ENCODE measurements at regions not wholly inside any gene's neighbourhood (a gene's known extent, or its start where the extent isn't known, plus 50 kb on each side); places are given as distances from the start of the nearest gene placed in this dataset.

GRCh38 chr5:158552241-158552640, 547.5 kb downstream of the EBF1 start:
- no peak for DNase-seq

DNA sequence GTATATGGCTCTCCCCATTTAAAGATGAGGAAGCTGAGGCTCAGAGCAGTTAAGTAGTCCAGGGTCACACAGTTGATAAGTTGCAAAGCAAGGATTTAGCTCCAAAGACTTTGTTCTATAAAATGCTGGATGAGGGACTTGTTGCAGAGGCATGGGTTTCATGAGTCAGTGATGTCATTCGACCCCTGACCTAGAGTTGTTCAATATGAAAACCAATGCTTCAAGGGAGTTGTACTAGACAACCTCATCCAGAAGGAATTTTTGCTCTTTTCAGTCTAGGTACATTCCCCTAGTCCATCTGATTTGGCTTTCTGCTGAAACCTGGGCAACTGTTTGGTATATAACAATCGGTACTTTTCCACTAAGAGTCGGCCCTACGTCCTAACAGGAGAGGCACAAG, 550.4 kb downstream of the EBF1 start:
- DNase-seq = no peak

- no peak for DNase-seq
Observed at GRCh38 chr5:158546748-158547147, 553.0 kb downstream of the EBF1 start.

GRCh38 chr5:158545949-158546530, 553.7 kb downstream of the EBF1 start:
- no peak for DNase-seq

- DNase-seq = no peak
Observed at GRCh38 chr5:158544388-158545339, 555.1 kb downstream of the EBF1 start.

DNA sequence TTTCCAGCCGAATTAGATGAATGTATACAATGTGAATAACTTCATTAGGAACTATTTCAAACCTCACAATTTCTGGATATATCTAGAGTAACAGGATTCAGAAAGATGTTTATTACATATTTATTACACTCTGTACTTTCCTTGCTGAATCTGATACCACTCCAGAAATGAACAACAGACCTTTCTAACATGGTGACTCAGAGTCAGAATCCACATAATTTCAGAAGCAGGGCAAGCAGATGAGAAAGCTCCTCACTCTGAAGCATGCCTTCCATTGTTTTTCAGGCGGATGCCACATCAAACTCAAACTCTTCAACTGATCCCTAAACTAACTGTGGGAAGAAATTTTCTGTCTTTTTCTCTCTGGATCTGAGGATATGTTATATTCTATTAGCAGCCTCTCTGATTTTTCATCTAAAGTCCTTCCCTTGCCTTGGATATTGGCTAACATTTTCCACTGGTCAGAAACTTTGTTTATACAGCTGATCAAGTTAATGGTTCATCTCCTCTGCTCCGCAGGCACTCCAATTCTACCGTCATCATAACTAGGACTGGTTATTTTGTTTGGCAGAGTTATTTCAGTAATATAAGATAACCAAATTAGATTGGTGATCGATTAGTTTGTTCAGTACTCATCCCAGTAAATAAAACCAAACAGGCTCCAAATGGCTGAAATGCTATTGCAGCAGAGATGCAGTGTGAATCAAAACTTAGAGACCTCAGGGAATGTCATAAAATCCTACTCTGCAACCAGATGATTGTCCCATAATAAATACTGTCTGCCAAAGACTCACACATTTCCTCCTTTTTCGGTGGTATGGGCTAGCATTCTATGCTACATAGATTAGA, 556.0 kb downstream of the EBF1 start:
- no peak for DNase-seq

DNA sequence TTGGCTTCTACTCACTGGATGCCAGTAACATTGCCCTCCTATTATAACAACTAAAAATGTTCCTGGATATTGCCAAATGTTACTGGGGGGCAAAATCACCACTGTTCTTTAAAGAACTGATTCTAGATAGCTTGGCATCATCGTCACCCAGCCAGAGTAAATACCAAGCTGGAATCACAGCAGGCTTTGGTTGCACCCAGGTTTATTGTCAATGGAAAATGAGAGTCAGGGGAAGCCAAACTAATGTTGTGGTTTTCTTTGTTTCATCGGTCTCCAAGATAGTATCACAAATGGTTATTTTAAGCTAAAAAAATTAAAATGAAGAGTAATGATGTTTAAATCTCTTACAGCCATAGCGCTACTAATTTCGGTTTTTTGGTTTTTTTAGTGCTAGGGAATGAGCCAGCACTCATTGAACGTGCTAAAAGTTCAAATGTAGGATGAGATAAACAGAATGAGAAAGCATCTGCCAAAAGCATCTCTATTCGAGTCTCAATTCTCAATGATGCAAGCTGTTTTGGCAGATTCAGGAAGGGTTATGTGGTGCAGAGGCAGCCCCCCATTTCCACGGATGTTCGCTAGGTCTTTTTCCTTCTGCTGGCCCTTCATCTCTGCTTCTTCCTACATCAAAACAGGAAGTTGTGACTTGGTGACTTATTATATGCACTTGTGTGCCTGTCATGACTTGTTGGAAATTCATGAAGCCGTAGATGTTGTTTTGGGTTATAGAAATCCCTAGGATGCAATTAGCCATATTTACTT, 558.0 kb downstream of the EBF1 start:
- no peak for DNase-seq

DNA sequence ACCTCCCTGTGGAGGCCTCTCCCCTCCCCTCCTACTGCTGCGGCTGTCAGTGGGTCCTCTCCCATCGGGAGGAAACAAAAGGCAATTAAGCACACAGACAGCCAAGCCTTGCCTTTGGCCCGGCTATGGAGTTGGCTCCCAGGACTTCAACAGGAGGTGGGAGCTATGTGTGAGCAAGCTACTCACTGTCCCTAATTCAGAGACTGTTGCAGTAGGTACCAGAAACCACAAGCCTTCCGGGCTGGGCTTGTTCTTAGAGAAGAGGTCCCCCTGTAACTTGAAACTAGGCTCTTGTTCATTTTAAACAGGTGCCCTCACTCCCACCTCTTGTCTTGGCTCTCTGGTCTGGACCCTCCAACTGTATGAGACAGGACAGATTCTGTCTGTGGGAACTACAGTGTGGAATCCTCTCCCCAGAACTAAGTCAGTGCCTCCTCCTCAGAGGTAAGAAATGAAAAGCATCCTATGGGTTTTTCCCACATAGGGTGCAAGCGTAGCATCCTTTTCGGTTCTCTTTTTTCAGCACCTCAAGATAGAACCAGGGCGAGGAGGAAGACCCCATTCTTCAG, 561.1 kb downstream of the EBF1 start:
- DNase-seq = no peak

DNA sequence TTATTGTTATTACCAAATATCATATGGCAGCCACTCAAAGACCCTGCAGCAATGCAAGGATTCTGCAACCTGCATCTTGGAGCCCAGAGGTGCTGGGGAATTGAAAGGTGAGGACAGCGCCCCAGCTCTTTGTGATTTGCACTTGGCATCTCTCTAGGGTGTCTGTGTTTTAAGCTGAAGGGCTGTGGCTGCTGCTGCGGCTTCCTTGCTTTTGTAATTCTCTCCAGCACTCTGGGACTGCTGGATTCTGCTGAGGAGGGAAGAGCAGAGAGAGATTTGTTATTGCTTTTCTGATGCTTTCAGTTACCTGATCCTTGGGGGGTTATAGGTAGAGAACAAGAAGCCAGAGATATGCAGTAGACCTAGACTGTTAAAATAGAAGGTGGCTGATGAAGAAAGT, 562.4 kb downstream of the EBF1 start:
- no peak for DNase-seq

DNA sequence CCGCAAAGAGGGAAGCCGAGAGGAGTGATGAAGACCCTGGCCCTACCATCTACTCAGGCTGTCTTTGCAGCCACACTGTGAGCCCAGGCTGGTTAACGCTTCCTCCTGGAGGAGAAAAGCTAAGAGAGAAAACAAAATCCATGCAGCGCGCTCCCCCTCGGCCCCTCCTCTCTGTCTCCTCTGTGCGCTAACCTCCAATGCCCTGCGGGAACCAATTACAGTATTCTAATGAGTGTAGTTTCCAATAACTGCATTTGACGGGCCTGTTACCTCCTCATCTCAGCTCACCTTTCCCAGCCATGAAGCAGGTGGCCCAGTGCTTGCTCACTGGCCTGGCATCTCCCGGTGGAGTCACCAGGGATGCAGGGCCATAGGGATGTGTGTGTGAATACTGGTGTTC, 565.5 kb downstream of the EBF1 start:
- no peak for DNase-seq

DNA sequence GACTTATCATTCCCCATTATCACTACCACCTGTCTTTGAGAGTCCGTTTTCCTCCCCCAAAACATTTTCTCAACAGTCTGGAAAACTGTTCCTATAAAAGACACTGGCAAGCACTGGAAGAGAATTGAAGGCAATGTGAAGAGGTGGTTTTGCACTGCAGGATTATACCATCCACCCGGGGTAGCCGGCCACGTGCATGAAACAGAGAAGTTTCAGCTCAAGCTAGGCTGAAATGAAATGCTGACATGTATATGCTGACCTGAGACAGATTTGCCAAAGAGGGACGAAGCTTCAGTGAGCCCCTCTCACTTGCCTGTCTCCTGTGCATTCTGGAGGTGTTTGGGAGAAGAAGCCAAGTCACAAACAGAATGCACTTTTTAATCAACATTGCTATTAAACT, 567.0 kb downstream of the EBF1 start:
- no peak for DNase-seq

DNA sequence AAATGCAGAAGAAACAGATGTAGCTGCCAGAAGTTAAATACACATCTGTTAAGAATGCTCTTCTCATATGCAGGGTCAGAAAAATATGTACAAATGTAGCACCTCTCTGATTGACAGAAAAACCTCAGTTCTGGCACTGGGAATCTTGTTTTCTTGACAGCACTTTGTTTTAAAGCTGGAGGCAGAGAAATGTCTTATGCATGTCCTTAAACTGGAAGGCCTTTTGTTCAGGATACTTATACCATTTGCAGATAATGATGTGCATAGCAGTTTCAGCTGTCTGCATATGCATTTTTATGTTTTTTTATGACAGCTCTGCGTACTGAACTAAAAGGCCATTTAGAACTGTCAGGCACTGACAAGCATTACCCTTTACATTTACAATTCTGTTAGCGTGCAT, 567.9 kb downstream of the EBF1 start:
- no peak for DNase-seq

GRCh38 chr5:158530115-158530514, 569.6 kb downstream of the EBF1 start:
- DNase-seq = no peak

GRCh38 chr5:158529454-158529853, 570.3 kb downstream of the EBF1 start:
- DNase-seq = no peak

DNA sequence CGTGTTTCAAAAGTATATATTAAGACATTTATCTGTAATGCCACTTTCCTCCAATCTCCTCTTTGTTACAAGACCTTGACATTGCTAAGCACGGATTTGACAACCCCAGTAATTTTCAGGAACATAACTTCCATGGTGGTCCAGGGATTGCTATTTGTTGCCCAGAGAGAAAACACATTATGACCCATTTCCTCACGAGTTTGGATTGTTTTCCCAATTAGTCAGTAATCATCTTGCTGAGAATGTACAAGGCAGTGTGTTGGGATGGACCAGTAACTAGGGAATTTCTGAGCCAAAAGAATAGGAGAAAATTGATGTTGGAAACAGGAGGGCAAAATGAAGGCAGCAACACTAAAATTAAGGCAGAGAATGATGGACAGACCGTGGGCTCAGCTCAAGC, 574.1 kb downstream of the EBF1 start:
- no peak for DNase-seq

- no peak for DNase-seq
Observed at GRCh38 chr5:158524070-158524469, 575.6 kb downstream of the EBF1 start.

DNA sequence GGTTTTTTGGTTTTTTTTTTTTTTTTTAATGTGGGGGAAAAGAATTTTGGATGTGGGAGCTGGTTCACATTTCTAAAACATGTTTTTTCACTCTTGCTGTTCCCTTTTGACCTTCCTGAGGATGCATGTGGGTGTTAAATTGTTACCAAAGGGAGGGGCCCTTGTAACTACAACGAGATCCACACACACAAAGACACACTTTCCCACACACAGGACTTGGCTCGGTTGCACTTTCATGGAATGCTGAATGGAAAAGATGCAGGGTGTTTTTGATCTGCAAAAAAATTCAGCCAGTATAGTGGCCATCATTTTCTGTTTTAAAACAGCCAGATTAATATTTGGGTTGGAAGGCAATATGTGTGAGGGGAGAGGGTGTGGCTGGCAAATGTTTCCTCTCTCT, 576.9 kb downstream of the EBF1 start:
- no peak for DNase-seq

GRCh38 chr5:158521995-158522394, 577.7 kb downstream of the EBF1 start:
- no peak for DNase-seq

GRCh38 chr5:158519433-158520021, 580.2 kb downstream of the EBF1 start:
- DNase-seq = no peak

- DNase-seq = no peak
Observed at GRCh38 chr5:158516521-158516920, 583.2 kb downstream of the EBF1 start.

- DNase-seq = no peak
Observed at GRCh38 chr5:158514986-158515359, 584.7 kb downstream of the EBF1 start.

Measured in activated CD8-positive, alpha-beta memory T cell treated with anti-CD3 and anti-CD28 coated beads, Interleukin-2, amount 50 U/mL, for 4 hours (primary cell).